Astrocyte (in vitro differentiated cells and primary cell): ENCODE measurements at regions not wholly inside any gene's neighbourhood (a gene's known extent, or its start where the extent isn't known, plus 50 kb on each side); places are given as distances from the start of the nearest gene placed in this dataset.

Experiments used
- DNase-seq: peaks from one replicate; pipeline ENCODE4 v3.0.0-alpha.2; 2010; ENCODE audit warnings: low read depth
- FAIRE-seq: peaks from 2 replicates; lab custom pipeline; 2011; peaks lifted over from hg19 to GRCh38; lab: Jason Lieb, UNC
- H2AFZ ChIP-seq: 2 replicates; pipeline ENCODE4 v1.6.0; 2012; ENCODE audit warnings: low read depth, low read length, inconsistent platforms
- H3K27ac ChIP-seq: 2 replicates; pipeline ENCODE4 v1.5.1; 2011; ENCODE audit warnings: low read depth, low read length, inconsistent platforms
- H3K27me3 ChIP-seq: 2 replicates; pipeline ENCODE4 v1.6.0; 2011; ENCODE audit warnings: low read length, inconsistent platforms; ENCODE audit not compliant: insufficient read depth
- H3K36me3 ChIP-seq: 2 replicates; pipeline ENCODE4 v1.5.1; 2011; ENCODE audit warnings: low read length, inconsistent platforms; ENCODE audit not compliant: insufficient read depth
- H3K4me1 ChIP-seq: 2 replicates; pipeline ENCODE4 v1.5.1; 2011; ENCODE audit warnings: low read length, inconsistent platforms; ENCODE audit not compliant: insufficient read depth
- H3K4me2 ChIP-seq: 2 replicates; pipeline ENCODE4 v1.6.0; 2012; ENCODE audit warnings: low read length, inconsistent platforms
- H3K4me3 ChIP-seq: 2 replicates; pipeline ENCODE4 v1.5.1; 2011; ENCODE audit warnings: low read depth, mild to moderate bottlenecking, low read length, inconsistent platforms; ENCODE audit not compliant: insufficient read depth
- H3K79me2 ChIP-seq: 2 replicates; pipeline ENCODE4 v1.6.0; 2012; ENCODE audit warnings: mild to moderate bottlenecking, low read length, inconsistent platforms; ENCODE audit not compliant: insufficient read depth
- H3K9ac ChIP-seq: 2 replicates; pipeline ENCODE4 v1.6.0; 2012; ENCODE audit warnings: mild to moderate bottlenecking, low read length, inconsistent platforms
- H3K9me3 ChIP-seq: 2 replicates; pipeline ENCODE4 v1.5.1; 2012; ENCODE audit warnings: low read depth, mild to moderate bottlenecking, low read length, inconsistent platforms; ENCODE audit not compliant: insufficient read depth
- H4K20me1 ChIP-seq: 2 replicates; pipeline ENCODE4 v1.6.0; 2012; ENCODE audit warnings: low read length, inconsistent platforms; ENCODE audit not compliant: insufficient read depth
- H3K27ac Mint-ChIP-seq: one replicate; pipeline ENCODE4 v1.8.0; 2021; ENCODE audit warnings: mild to moderate bottlenecking, mixed read lengths; ENCODE audit not compliant: unreplicated experiment
- H3K27me3 Mint-ChIP-seq: one replicate; pipeline ENCODE4 v1.8.0; 2021; ENCODE audit warnings: low read depth, mixed read lengths; ENCODE audit not compliant: unreplicated experiment
- H3K36me3 Mint-ChIP-seq: one replicate; pipeline ENCODE4 v1.8.0; 2021; ENCODE audit warnings: low read depth, mixed read lengths; ENCODE audit not compliant: unreplicated experiment
- H3K4me1 Mint-ChIP-seq: one replicate; pipeline ENCODE4 v1.8.0; 2021; ENCODE audit warnings: low read depth, mixed read lengths; ENCODE audit not compliant: unreplicated experiment
- H3K4me3 Mint-ChIP-seq: one replicate; pipeline ENCODE4 v1.8.0; 2021; ENCODE audit warnings: mild to moderate bottlenecking, moderate library complexity, mixed read lengths; ENCODE audit not compliant: unreplicated experiment
- H3K9me3 Mint-ChIP-seq: one replicate; pipeline ENCODE4 v1.8.0; 2021; ENCODE audit warnings: mild to moderate bottlenecking, mixed read lengths; ENCODE audit not compliant: unreplicated experiment
- EZH2 ChIP-seq: IDR thresholded peaks from 2 replicates; pipeline ENCODE4 v1.6.1; 2012; ENCODE audit warnings: mild to moderate bottlenecking, low read length, inconsistent platforms; ENCODE audit not compliant: insufficient read depth
- TF ChIP-seq, protein P1 (sequence below): IDR thresholded peaks from 2 replicates; pipeline ENCODE4 v1.5.1; 2011; ENCODE audit warnings: low read depth, mild to moderate bottlenecking, inconsistent platforms, low read length, moderate library complexity; ENCODE audit not compliant: insufficient read depth

GRCh38 chr2:39516347-39517101 lies 79.4 kb upstream of the MAP4K3 start:
- Histone ChIP-seq H3K4me2 (peak overlapping the region; percentile 60), H3K36me3 (no peaks in the 10 kb centered on the region), H3K4me3 (no peak overlapping the region), H3K27me3 (no peaks in the 10 kb centered on the region), H2AFZ (peak overlapping the region; percentile 66), H3K27ac (no peak overlapping the region), H3K9ac (peak overlapping the region; percentile 19), H3K79me2 (no peaks in the 10 kb centered on the region), H4K20me1 (no peaks in the 10 kb centered on the region), H3K9me3 (peaks cover 2% of the 10 kb centered on the region), H3K4me1 (peaks cover 28% of the 10 kb centered on the region)
- peak overlapping the region; percentile 59 for H3K27ac Mint-ChIP-seq
- peaks cover 8% of the 10 kb centered on the region for H3K36me3 Mint-ChIP-seq
- H3K27me3 Mint-ChIP-seq: no peaks in the 10 kb centered on the region
- H3K4me1 Mint-ChIP-seq: peaks cover 51% of the 10 kb centered on the region
- no peak overlapping the region for H3K4me3 Mint-ChIP-seq
- peaks cover 8% of the 10 kb centered on the region for H3K9me3 Mint-ChIP-seq
- no peak for FAIRE-seq
- no peak for TF ChIP-seq EZH2
- TF ChIP-seq, protein P1, sequence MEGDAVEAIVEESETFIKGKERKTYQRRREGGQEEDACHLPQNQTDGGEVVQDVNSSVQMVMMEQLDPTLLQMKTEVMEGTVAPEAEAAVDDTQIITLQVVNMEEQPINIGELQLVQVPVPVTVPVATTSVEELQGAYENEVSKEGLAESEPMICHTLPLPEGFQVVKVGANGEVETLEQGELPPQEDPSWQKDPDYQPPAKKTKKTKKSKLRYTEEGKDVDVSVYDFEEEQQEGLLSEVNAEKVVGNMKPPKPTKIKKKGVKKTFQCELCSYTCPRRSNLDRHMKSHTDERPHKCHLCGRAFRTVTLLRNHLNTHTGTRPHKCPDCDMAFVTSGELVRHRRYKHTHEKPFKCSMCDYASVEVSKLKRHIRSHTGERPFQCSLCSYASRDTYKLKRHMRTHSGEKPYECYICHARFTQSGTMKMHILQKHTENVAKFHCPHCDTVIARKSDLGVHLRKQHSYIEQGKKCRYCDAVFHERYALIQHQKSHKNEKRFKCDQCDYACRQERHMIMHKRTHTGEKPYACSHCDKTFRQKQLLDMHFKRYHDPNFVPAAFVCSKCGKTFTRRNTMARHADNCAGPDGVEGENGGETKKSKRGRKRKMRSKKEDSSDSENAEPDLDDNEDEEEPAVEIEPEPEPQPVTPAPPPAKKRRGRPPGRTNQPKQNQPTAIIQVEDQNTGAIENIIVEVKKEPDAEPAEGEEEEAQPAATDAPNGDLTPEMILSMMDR: no peak
- DNase-seq: no peak

- Mint-ChIP-seq H3K36me3 (peaks cover 8% of the 10 kb centered on the region), H3K4me1 (peaks cover 47% of the 10 kb centered on the region)
- no peaks in the 10 kb centered on the region for H3K36me3 ChIP-seq
These were observed 80.0 kb upstream of the MAP4K3 start for GRCh38 chr2:39517102-39517436.

More at GRCh38 chr2:39517102-39517436, 80.0 kb upstream of the MAP4K3 start:
- no peaks in the 10 kb centered on the region for H3K27me3 Mint-ChIP-seq
- H3K4me3 ChIP-seq: no peak overlapping the region
- no peak overlapping the region for H3K4me3 Mint-ChIP-seq
- TF ChIP-seq EZH2: no peak
- TF ChIP-seq, protein P1: no peak
- peak overlapping the region; percentile 66 for H2AFZ ChIP-seq
- FAIRE-seq (no peak), DNase-seq (no peak)
- H3K4me2 ChIP-seq: peak overlapping the region; percentile 60
- H3K27ac ChIP-seq: no peak overlapping the region
- peak overlapping the region; percentile 59 for H3K27ac Mint-ChIP-seq
- H3K27me3 ChIP-seq: no peaks in the 10 kb centered on the region
- peaks cover 6% of the 10 kb centered on the region for H3K9me3 ChIP-seq
- H3K9ac ChIP-seq: peak overlapping the region; percentile 19
- no peaks in the 10 kb centered on the region for H4K20me1 ChIP-seq
- H3K4me1 ChIP-seq: peaks cover 28% of the 10 kb centered on the region
- H3K79me2 ChIP-seq: no peaks in the 10 kb centered on the region
- H3K9me3 Mint-ChIP-seq: peaks cover 13% of the 10 kb centered on the region
